ENCODE measurements at regions not wholly inside any gene's neighbourhood (a gene's known extent, or its start where the extent isn't known, plus 50 kb on each side); places are given as distances from the start of the nearest gene placed in this dataset.
"Not testable (repeated sequence)": the region's sequence is repeated elsewhere in the genome, so short reads cannot be mapped to it uniquely, and the experiment has no call there.

DNA sequence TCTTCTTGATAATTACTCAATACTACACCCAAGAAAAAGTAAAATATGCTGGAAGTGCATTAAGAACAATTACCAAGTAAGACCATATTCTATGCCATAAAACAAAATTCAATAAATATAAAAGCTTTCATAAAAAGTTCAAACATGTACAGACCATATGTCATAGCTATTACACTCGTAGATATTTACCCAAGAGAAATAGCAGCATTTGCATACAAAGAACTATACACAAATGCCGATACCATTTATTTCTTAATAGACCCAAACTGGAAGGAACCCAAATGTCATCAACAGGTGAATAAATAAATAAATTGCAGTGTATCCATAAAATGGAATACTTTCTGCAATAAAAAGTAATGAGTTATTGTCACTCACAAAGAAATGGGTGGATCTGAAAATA lies 78.3 kb upstream of the SLC16A7 start:
- ATAC-seq (no peak), DNase-seq (no peak)

DNA sequence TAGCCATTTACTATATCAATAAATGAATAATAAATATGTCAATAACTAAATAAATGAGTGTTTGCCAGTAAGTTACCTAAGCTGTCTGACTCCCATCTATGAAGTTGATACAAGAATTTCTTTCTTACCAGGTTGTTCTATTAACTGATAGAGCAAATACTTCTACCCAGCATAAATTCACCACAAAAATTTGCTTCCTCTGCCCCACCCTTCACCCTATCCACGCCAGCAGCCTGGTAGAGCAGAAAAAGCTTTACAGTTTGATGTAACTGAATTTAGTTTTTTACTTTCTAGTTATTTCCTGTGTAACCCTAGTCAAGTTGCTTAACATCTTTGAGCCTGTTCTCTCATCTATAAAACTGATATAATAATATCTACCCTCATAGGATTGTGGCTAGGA lies 94.9 kb upstream of the SLC16A7 start:
- DNase-seq (no peak), ATAC-seq (no peak)

DNA sequence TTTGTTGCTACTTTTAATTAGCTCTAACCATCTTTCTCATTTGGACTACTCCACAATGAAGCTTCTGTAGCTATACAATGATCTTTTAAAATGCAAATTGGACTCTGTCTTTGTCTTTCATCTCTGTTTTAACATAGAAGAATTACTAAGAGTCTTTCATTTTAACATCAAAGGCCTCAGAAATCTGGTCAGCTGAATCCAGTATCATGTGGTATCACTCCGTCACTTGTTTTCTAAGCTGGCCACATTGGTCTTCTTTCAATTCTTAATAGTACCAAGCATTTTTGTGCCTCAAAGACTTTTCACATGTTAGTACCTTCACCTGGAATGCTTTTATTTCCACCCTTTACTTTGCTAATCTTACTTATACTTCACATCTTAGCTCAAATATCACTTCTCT lies 95.5 kb upstream of the SLC16A7 start:
- DNase-seq (no peak), ATAC-seq (no peak)

GRCh38 chr12:59499774-59500173 lies 96.1 kb upstream of the SLC16A7 start:
- DNase-seq (no peak), ATAC-seq (peak; percentile 43)

- no peak for ATAC-seq
These were observed 101.2 kb upstream of the SLC16A7 start for GRCh38 chr12:59494617-59495016.

DNA sequence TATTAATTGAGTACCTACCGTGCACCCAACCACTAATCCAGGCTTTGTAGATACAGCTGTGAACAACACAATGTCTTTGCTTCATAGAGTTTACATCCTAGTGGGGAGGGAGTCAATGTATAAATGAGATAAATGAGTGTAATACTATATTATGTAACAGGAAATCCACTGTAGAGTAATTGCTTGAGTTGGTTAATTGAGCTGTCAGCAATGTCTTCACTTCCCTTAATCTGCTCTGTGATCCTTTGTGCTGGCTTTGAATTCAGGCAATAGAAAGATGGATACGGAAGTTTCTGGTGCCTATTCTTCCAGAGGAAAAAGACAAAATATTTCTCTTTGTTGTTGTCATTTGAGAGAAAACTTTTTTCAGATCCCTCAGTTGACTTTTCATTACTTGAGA lies 104.0 kb upstream of the SLC16A7 start:
- no peak for DNase-seq
- ATAC-seq = no peak

More at GRCh38 chr12:59494617-59495016, 101.2 kb upstream of the SLC16A7 start:
- DNase-seq = no peak

GRCh38 chr12:59486827-59487226 lies 109.0 kb upstream of the SLC16A7 start:
- DNase-seq (no peak), ATAC-seq (no peak)

DNA sequence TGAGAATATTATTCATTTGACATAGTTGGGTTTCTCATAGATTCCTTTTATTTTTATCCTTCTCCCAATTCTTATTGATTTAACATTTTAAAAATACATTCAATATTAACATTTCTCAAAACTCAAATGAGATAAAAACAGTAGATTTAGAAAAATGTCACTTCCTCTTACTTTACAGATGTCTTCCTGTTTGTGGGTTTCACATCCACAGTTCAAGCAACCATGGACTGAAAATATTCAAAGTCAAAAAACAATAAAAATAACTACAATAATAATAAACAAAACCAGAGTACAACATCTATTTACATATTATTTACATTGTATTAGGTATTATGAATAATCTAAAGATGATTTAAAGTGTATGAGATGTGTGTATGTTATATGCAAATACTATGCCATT lies 111.3 kb upstream of the SLC16A7 start:
- no peak for DNase-seq
- ATAC-seq = no peak

GRCh38 chr12:59474236-59474635 lies 121.6 kb upstream of the SLC16A7 start:
- not testable (repeated sequence) for DNase-seq, ATAC-seq

- ATAC-seq = no peak
- DNase-seq = no peak
These were observed 123.6 kb upstream of the SLC16A7 start for GRCh38 chr12:59472273-59472672.

- DNase-seq = no peak
These were observed 135.7 kb upstream of the SLC16A7 start for GRCh38 chr12:59459966-59460660.

DNA sequence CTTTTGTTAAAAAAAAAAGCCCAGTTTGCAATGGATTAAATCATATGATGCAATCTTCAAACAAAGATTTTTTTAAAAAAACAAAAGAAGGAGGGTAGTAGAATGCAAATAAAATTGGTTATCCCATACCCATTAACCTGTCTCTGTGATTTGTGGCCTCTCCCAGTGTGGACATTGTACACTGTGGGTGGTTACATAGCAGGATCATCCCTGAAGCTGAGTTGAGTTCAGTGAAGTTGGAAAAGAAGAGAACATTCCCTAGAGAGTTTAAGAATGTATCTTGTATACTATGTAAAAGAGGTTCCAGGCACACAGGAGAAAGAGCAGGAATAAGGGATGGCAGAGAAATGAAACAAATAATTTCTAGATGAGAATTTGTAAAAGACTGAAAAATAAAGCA lies 142.4 kb upstream of the SLC16A7 start:
- ATAC-seq = no peak

More at GRCh38 chr12:59459966-59460660, 135.7 kb upstream of the SLC16A7 start:
- no peak for ATAC-seq

DNA sequence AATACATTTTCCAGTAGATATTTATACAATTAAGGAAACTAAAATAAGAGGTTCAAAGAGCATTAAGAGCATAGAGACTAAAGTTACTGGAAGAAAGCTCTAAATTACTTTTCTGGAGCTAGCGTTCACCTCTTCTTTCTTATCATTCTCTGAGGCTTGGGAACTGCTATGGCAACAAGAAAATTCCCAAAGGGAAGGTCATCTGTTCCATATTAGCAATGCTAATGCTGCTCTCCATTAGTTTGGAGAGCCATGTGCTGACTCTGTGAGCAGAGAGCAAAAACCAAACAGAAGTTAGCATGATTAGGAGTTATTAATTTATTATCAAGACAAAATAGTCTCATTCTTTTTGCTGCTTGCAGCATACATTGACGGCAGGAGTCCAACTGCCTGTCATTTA lies 143.1 kb upstream of the SLC16A7 start:
- DNase-seq (no peak), ATAC-seq (no peak)

More for the DNA sequence above, 142.4 kb upstream of the SLC16A7 start:
- DNase-seq = no peak

DNA sequence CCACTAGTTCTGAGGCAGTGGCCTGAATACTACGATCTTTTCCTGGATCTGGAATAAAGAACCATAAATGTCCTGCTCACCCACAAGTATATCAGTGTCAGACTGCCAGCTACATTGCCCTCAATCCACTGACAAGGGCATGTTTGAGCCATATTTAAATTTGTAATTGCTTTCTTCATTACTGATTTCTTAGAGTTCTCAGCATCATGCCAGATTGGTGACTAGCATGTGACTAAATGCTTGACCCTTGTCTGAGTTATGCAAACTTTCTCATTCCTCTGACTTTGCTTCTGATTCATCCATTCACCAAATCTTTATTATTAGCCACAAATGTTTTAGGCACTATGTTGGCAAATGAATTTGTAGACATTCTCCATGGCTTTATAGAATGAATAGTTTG lies 143.6 kb upstream of the SLC16A7 start:
- no peak for DNase-seq

GRCh38 chr12:59446116-59446515 lies 149.7 kb upstream of the SLC16A7 start:
- ATAC-seq = no peak
- no peak for DNase-seq

More for the DNA sequence above, 143.6 kb upstream of the SLC16A7 start:
- no peak for ATAC-seq

GRCh38 chr12:59444932-59445331 lies 150.9 kb upstream of the SLC16A7 start:
- ATAC-seq (no peak), DNase-seq (no peak)

DNA sequence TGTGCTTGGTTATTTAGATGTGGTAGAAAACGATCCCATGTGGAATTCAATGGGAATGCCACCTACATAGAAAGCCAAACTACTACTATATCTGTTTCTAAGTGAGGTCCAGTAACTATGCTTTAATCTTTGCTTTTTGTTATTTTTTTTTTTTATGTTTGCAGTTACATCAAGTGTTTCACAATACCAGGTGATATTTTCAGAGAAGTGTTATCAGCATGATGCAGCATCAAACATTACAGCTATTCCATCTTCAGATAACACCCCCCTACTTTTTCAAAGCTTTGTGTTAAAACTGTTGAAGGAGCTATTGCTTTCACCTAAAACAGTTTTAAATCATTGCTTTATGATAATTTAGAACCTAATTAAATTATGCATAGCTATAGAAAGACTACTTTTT lies 163.8 kb upstream of the SLC16A7 start:
- no peak for DNase-seq
- ATAC-seq = no peak

- DNase-seq (no peak), ATAC-seq (no peak)
These were observed 164.6 kb upstream of the SLC16A7 start for GRCh38 chr12:59431266-59431665.

DNA sequence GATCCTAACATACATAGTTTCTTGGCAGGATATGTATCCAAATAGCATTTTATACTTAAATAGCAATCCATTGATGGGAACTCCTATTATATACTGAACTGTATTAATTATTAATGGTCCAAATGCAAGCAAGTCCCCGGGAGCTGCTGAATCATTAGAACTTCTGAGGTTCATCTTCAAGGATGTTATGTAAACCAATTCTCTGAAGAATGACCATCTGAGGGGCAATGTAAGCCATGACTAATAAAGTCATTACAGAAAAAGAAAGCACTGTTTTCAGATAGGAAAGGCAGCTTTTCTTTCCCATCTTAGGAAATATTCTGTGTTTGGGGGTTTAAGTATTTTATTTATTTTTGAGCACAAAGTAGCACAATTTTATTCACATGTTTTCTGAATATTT lies 166.1 kb upstream of the SLC16A7 start:
- DNase-seq (no peak), ATAC-seq (no peak)

GRCh38 chr12:59425798-59426197 lies 170.0 kb upstream of the SLC16A7 start:
- no peak for DNase-seq

GRCh38 chr12:59424666-59425065 lies 171.2 kb upstream of the SLC16A7 start:
- DNase-seq, ATAC-seq: not testable (repeated sequence)

More at GRCh38 chr12:59425798-59426197, 170.0 kb upstream of the SLC16A7 start:
- no peak for ATAC-seq

GRCh38 chr12:59414051-59414450 lies 181.8 kb upstream of the SLC16A7 start:
- DNase-seq (no peak), ATAC-seq (no peak)

GRCh38 chr12:59408431-59408830 lies 187.4 kb upstream of the SLC16A7 start:
- DNase-seq = no peak
- ATAC-seq = no peak

DNA sequence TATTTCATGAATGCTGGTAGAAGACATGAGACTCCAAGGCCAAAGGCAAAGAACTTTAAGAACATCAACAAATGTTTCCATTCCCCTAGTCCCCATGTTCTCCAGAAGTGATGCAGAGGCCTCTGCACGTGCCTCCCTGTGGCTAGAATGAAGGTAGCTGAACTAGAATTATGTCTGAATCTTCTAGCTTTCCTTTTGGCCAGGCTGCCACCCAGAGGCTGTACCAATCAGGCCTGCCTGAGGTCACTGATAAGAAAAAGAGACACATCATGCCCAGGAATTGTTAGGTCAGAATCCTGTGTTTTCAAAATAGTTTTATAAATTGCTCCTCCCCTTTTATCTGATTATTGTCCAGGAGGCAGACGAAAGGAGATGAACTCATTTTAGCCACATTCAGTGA lies 188.0 kb upstream of the SLC16A7 start:
- ATAC-seq (no peak), DNase-seq (no peak)

Measured in stimulated activated naive CD8-positive, alpha-beta T cell treated with anti-CD3 and anti-CD28 coated beads, Interleukin-15, Interleukin-2, amounts not matched to agents 100 U/mL and 50 U/mL, for 24 hours (primary cell).